ENCODE measurements at regions not wholly inside any gene's neighbourhood (a gene's known extent, or its start where the extent isn't known, plus 50 kb on each side); places are given as distances from the start of the nearest gene placed in this dataset.
"Not testable (repeated sequence)": the region's sequence is repeated elsewhere in the genome, so short reads cannot be mapped to it uniquely, and the experiment has no call there.

- not testable (repeated sequence) for DNase-seq (ENCODE audit: low spot score)
Observed at GRCh38 chr16:86267657-86268056, 242.7 kb upstream of the FOXF1 start.

- DNase-seq (ENCODE audit: low spot score), result no peak
Observed at GRCh38 chr16:86270696-86271095, 239.6 kb upstream of the FOXF1 start.

- no peak for DNase-seq (ENCODE audit: low spot score)
Observed at GRCh38 chr16:86272744-86273143, 237.6 kb upstream of the FOXF1 start.

- no peak for DNase-seq (ENCODE audit: low spot score)
Observed at GRCh38 chr16:86277221-86277620, 233.1 kb upstream of the FOXF1 start.

GRCh38 chr16:86277859-86278258 lies 232.5 kb upstream of the FOXF1 start:
- not testable (repeated sequence) for DNase-seq (ENCODE audit: low spot score)

- DNase-seq (ENCODE audit: low spot score), result no peak
Observed at GRCh38 chr16:86281421-86281820, 228.9 kb upstream of the FOXF1 start.

GRCh38 chr16:86283944-86284343 lies 226.4 kb upstream of the FOXF1 start:
- no peak for DNase-seq (ENCODE audit: low spot score)

- DNase-seq (ENCODE audit: low spot score), result no peak
Observed at GRCh38 chr16:86285421-86285820, 224.9 kb upstream of the FOXF1 start.

GRCh38 chr16:86285938-86286921 lies 224.1 kb upstream of the FOXF1 start:
- DNase-seq (ENCODE audit: low spot score), result no peak

GRCh38 chr16:86286991-86287663 lies 223.2 kb upstream of the FOXF1 start:
- DNase-seq (ENCODE audit: low spot score), result no peak

- no peak for DNase-seq (ENCODE audit: low spot score)
Observed at GRCh38 chr16:86287664-86288201, 222.6 kb upstream of the FOXF1 start.

GRCh38 chr16:86288716-86289294 lies 221.5 kb upstream of the FOXF1 start:
- no peak for DNase-seq (ENCODE audit: low spot score)

- DNase-seq (ENCODE audit: low spot score), result no peak
Observed at GRCh38 chr16:86289304-86289703, 221.0 kb upstream of the FOXF1 start.

- no peak for DNase-seq (ENCODE audit: low spot score)
Observed at GRCh38 chr16:86289907-86290306, 220.4 kb upstream of the FOXF1 start.

- no peak for DNase-seq (ENCODE audit: low spot score)
Observed at GRCh38 chr16:86291491-86291890, 218.8 kb upstream of the FOXF1 start.

- no peak for DNase-seq (ENCODE audit: low spot score)
Observed at GRCh38 chr16:86292171-86292775, 218.1 kb upstream of the FOXF1 start.

- DNase-seq (ENCODE audit: low spot score), result no peak
Observed at GRCh38 chr16:86292942-86293341, 217.4 kb upstream of the FOXF1 start.

- DNase-seq (ENCODE audit: low spot score), result no peak
Observed at GRCh38 chr16:86293906-86294305, 216.4 kb upstream of the FOXF1 start.

- DNase-seq (ENCODE audit: low spot score), result no peak
Observed at GRCh38 chr16:86294535-86295196, 215.7 kb upstream of the FOXF1 start.

- DNase-seq (ENCODE audit: low spot score), result no peak
Observed at GRCh38 chr16:86296256-86296655, 214.1 kb upstream of the FOXF1 start.

GRCh38 chr16:86297391-86297790 lies 212.9 kb upstream of the FOXF1 start:
- no peak for DNase-seq (ENCODE audit: low spot score)

All from GM03348 (cell line).